Ishikawa (cell line): ENCODE measurements at regions not wholly inside any gene's neighbourhood (a gene's known extent, or its start where the extent isn't known, plus 50 kb on each side); places are given as distances from the start of the nearest gene placed in this dataset.

Source experiments
- CEBPB ChIP-seq: IDR thresholded peaks from 2 replicates; pipeline ENCODE4 v1.6.1; 2012
- CREB1 ChIP-seq: IDR thresholded peaks from 2 replicates; pipeline ENCODE4 v1.6.1; 2012; ENCODE audit warnings: low read depth
- EGR1 ChIP-seq: IDR thresholded peaks from 2 replicates; pipeline ENCODE4 v1.6.1; 2012
- EP300 ChIP-seq: IDR thresholded peaks from 2 replicates; pipeline ENCODE4 v1.6.1; 2012; ENCODE audit warnings: borderline replicate concordance
- FOXM1 ChIP-seq: IDR thresholded peaks from 2 replicates; pipeline ENCODE4 v1.6.1; 2012; ENCODE audit warnings: low read depth, borderline replicate concordance
- NFIC ChIP-seq: IDR thresholded peaks from 2 replicates; pipeline ENCODE4 v1.6.1; 2012
- RAD21 ChIP-seq: IDR thresholded peaks from 2 replicates; pipeline ENCODE4 v1.6.1; 2012; ENCODE audit warnings: low read depth
- TAF1 ChIP-seq: IDR thresholded peaks from 2 replicates; pipeline ENCODE4 v1.6.1; 2012; ENCODE audit warnings: low read depth, mild to moderate bottlenecking
- TCF12 ChIP-seq: IDR thresholded peaks from 2 replicates; pipeline ENCODE4 v1.6.1; 2012; ENCODE audit warnings: low read depth
- TEAD4 ChIP-seq: IDR thresholded peaks from 2 replicates; pipeline ENCODE4 v1.6.1; 2012
- YY1 ChIP-seq: IDR thresholded peaks from 2 replicates; pipeline ENCODE4 v1.6.1; 2012; ENCODE audit warnings: low read depth
- ZBTB7A ChIP-seq: IDR thresholded peaks from 2 replicates; pipeline ENCODE4 v1.6.1; 2012; ENCODE audit warnings: low read depth
- TF ChIP-seq, protein P1 (sequence below): IDR thresholded peaks from 2 replicates; pipeline ENCODE4 v1.6.1; 2012; ENCODE audit warnings: low read depth, mild to moderate bottlenecking
- TF ChIP-seq, protein P2 (sequence below): IDR thresholded peaks from 2 replicates; pipeline ENCODE4 v1.6.1; 2012
- TF ChIP-seq, protein P3 (sequence below): IDR thresholded peaks from 2 replicates; pipeline ENCODE4 v1.6.1; 2012

DNA sequence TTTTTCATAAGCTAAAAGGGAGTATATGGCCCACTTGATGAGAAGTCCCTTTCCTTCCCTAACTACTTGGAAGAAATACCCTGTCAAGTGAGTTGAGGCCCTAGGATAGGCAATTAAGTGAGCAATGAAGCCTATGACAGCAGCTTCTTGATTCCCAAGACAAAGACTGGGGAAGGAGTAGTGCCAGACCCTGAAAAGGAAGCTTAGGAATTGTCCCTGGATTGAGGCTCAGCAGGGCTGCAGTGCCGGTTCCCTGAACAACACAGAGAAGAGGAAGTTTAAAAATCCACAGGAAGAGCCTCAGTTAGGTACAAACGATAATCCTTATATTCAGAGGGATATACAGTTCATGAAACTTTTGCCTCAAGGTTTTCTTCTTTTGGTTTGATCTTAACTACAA is 61.8 kb upstream of the RAD23B start:
- TF ChIP-seq FOXM1 (no peak), ZBTB7A (no peak), TCF12 (no peak), YY1 (no peak), CREB1 (no peak), CEBPB (no peak)
- TF ChIP-seq, protein P1, sequence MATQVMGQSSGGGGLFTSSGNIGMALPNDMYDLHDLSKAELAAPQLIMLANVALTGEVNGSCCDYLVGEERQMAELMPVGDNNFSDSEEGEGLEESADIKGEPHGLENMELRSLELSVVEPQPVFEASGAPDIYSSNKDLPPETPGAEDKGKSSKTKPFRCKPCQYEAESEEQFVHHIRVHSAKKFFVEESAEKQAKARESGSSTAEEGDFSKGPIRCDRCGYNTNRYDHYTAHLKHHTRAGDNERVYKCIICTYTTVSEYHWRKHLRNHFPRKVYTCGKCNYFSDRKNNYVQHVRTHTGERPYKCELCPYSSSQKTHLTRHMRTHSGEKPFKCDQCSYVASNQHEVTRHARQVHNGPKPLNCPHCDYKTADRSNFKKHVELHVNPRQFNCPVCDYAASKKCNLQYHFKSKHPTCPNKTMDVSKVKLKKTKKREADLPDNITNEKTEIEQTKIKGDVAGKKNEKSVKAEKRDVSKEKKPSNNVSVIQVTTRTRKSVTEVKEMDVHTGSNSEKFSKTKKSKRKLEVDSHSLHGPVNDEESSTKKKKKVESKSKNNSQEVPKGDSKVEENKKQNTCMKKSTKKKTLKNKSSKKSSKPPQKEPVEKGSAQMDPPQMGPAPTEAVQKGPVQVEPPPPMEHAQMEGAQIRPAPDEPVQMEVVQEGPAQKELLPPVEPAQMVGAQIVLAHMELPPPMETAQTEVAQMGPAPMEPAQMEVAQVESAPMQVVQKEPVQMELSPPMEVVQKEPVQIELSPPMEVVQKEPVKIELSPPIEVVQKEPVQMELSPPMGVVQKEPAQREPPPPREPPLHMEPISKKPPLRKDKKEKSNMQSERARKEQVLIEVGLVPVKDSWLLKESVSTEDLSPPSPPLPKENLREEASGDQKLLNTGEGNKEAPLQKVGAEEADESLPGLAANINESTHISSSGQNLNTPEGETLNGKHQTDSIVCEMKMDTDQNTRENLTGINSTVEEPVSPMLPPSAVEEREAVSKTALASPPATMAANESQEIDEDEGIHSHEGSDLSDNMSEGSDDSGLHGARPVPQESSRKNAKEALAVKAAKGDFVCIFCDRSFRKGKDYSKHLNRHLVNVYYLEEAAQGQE: no peak
- TF ChIP-seq, protein P2, sequence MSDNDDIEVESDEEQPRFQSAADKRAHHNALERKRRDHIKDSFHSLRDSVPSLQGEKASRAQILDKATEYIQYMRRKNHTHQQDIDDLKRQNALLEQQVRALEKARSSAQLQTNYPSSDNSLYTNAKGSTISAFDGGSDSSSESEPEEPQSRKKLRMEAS: no peak

DNA sequence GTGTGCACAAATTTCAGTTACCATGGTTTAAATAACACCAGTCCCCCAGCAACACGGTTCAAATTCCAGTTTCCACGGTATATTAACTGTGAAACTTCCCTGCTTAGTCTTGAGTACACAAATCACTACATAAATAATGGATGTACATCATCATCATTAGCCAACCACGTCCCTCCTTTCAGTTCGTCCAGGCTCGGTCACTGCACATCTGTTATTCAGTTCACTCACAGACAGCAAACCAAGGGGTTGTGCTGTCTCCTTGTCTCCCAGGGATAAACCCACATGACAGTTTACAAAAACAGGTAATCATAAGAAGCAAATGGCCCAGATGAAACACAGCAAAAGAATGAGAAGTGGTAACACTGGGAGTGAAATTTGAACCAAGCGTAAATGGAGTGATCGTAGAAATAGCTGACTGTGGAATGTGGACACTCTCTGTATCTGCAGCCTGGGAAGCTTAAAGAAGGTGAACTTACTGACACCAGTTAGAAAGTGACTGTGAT is 61.0 kb upstream of the RAD23B start:
- TF ChIP-seq, protein P3, sequence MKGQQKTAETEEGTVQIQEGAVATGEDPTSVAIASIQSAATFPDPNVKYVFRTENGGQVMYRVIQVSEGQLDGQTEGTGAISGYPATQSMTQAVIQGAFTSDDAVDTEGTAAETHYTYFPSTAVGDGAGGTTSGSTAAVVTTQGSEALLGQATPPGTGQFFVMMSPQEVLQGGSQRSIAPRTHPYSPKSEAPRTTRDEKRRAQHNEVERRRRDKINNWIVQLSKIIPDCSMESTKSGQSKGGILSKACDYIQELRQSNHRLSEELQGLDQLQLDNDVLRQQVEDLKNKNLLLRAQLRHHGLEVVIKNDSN: no peak
- no peak for TF ChIP-seq TEAD4
- no peak for TF ChIP-seq CEBPB
- TF ChIP-seq ZBTB7A: no peak
- TF ChIP-seq EGR1: no peak
- no peak for TF ChIP-seq FOXM1
- no peak for TF ChIP-seq CREB1
- TF ChIP-seq TAF1: no peak
- no peak for TF ChIP-seq TCF12

DNA sequence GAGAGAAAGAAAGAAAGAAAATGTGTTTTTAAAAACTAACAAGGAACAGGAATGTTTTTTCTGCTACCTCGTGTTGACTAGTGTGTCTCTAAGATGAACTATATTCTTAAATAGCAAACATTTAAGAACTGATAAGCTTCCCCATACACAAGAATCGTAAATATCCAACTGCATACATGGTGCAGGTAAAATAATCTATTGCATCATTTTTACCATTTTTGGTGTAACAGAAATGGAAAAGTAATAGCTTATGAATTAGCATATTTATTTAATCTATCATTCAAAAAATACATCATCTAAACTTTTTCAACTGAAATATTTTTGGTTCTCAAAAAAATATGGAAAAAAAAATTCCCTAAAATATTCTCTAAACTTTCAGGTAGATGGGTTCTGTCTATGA is 59.7 kb upstream of the RAD23B start:
- TF ChIP-seq EP300 (no peak), TCF12 (no peak), FOXM1 (no peak), TEAD4 (no peak), NFIC (no peak), YY1 (no peak), ZBTB7A (no peak), TAF1 (no peak), EGR1 (no peak), CREB1 (no peak), RAD21 (no peak), CEBPB (no peak)
- TF ChIP-seq, protein P2: no peak
- TF ChIP-seq, protein P3: no peak
- TF ChIP-seq, protein P1: no peak

DNA sequence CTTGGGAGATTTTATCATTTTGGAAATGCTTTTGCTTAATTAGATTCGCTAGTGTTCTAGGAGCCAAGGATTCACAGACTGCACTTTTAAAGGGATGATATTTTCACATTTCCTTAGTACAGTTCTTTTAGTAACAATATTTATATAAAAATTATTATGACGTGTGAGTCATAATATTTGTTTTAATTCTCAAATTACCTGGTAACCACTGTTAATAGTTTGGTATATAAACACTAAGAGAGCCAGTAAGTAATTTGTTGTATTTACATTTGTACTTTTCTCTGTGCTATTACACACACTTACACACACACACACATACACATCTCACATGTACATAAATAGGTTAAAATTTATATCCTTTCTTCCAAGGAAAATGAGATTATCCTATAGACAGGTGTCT is 58.8 kb upstream of the RAD23B start:
- no peak for TF ChIP-seq CEBPB
- TF ChIP-seq EP300: no peak
- TF ChIP-seq TEAD4: no peak
- TF ChIP-seq TAF1: no peak

DNA sequence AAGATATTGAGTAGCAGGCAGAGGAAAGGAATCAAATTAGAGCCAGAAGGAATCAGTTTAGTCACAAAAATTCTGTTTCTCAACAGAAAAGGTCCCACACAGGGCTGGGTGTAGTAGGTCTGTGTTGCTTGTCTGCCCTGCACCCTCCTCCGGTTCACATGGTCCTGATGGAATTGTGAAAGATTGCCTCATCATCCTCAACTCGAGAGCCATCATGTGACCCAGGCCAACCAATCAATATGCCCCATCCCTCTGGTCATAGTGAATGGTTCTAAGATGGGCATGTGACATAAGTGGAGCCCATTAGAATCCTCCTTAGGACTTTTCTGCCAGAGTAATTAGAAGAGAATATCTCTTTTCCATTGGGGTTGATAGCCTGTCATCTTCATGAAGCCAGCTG is 56.7 kb upstream of the RAD23B start:
- TF ChIP-seq, protein P3: peak; percentile 75
- no peak for TF ChIP-seq RAD21
- TF ChIP-seq FOXM1: no peak
- TF ChIP-seq CEBPB: no peak
- TF ChIP-seq, protein P1: no peak
